AG10803 (cell line): ENCODE measurements at regions not wholly inside any gene's neighbourhood (a gene's known extent, or its start where the extent isn't known, plus 50 kb on each side); places are given as distances from the start of the nearest gene placed in this dataset.
A peak's percentile ranks its signal among the peaks of the same experiment; 100 is the strongest.

Experiments
- DNase-seq: peaks from one replicate; pipeline ENCODE4 v3.0.0; 2010; ENCODE audit warnings: low read depth
- H3K4me3 ChIP-seq: 2 replicates; pipeline ENCODE4 v1.5.1; 2011; ENCODE audit warnings: mild to moderate bottlenecking, low read length, control low read depth
- TF ChIP-seq, protein P1 (sequence below): conservative IDR thresholded peaks from 2 replicates; pipeline ENCODE4 v1.5.1; 2011; ENCODE audit warnings: mild to moderate bottlenecking, low read length, control low read depth, inconsistent platforms

DNA sequence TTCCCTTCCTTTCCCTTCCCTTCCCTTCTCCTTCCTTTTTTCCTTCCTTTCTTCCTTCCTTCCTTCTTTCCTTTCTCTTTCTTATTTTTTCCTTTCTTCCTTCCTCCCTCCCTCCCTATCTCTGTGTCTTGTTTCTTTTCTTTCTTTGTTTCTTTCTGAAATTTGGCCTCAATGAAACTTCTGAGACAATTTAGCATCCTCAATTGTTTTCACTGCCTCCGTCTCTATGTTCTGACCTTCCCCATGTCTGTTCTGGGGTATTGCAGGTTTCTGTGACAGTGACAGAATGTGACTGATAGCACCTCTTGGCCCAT, 81.7 kb upstream of the PAX1 start:
- TF ChIP-seq, protein P1, sequence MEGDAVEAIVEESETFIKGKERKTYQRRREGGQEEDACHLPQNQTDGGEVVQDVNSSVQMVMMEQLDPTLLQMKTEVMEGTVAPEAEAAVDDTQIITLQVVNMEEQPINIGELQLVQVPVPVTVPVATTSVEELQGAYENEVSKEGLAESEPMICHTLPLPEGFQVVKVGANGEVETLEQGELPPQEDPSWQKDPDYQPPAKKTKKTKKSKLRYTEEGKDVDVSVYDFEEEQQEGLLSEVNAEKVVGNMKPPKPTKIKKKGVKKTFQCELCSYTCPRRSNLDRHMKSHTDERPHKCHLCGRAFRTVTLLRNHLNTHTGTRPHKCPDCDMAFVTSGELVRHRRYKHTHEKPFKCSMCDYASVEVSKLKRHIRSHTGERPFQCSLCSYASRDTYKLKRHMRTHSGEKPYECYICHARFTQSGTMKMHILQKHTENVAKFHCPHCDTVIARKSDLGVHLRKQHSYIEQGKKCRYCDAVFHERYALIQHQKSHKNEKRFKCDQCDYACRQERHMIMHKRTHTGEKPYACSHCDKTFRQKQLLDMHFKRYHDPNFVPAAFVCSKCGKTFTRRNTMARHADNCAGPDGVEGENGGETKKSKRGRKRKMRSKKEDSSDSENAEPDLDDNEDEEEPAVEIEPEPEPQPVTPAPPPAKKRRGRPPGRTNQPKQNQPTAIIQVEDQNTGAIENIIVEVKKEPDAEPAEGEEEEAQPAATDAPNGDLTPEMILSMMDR, result no peak
- DNase-seq, result no peak
- no peak overlapping the region for H3K4me3 ChIP-seq

DNA sequence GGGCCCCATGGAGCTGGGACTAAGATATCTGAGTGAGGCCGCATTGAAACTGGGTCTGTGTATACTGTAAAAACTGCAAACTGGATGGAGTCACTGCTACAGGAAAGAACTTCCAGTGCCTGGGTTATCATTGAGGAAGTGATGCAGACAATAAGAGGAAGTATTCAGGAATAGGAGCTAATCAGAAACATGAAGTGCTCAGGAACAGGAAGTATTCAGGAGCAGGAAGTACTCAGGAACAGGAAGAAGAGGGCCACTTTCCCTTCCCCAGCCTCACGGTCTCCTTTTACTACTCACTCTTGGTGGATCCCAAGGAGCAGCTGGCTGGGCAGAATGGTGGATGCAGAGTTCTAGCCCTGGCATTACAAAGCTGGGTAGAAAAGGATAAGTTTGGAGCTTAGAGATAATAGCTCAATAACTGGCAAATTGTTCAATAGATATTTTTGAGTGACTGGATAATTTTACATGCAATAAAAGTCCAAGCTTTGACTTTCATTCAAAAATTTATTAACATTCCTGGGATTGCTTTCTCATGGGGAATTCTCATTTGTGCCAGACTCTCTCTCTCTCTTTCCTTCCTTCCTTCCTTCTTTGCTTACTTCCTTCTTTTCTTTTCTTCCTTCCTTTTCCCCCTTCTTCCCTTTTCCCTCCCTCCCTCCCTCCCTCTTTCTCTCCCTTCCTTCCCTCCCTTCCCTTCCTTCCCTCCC, 82.2 kb upstream of the PAX1 start:
- DNase-seq, result no peak
- TF ChIP-seq, protein P1, result no peak
- no peak overlapping the region for H3K4me3 ChIP-seq

DNA sequence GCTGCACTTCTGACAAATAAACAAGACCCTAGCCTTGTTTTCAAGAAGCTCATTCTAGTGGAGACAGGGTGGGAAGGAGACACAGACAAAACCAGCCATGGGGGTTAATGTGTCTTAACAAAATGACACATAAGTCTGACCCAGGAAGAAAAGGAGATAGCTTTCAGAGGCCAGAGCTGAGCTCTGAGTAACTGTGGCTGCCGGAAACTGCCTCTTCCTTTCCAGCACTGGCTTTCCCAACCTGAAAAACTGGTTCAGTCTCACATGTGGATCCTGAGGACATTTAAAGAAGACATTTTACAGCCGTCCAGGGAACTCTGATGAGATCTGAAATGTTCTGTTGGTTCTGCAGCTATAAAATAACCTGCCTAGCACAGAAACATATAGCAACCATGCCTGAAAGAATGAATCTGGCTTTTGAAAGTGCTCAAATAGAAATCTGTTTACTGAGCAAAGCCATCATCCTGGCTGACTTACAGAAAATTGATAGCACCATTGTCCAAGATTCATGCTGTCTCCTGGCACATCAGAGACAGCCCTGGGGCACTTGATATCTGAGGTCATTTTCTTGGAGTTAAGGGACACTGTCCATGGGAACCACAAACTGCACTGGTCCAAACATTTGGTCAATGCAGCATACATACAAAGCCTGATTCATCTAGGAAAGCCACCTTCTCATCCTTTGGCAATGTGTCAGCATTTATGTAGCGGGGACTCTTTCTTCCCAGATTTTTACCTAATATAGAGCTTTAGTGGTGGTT, 83.2 kb upstream of the PAX1 start:
- DNase-seq, result no peak
- TF ChIP-seq, protein P1, result no peak
- no peak overlapping the region for H3K4me3 ChIP-seq

DNA sequence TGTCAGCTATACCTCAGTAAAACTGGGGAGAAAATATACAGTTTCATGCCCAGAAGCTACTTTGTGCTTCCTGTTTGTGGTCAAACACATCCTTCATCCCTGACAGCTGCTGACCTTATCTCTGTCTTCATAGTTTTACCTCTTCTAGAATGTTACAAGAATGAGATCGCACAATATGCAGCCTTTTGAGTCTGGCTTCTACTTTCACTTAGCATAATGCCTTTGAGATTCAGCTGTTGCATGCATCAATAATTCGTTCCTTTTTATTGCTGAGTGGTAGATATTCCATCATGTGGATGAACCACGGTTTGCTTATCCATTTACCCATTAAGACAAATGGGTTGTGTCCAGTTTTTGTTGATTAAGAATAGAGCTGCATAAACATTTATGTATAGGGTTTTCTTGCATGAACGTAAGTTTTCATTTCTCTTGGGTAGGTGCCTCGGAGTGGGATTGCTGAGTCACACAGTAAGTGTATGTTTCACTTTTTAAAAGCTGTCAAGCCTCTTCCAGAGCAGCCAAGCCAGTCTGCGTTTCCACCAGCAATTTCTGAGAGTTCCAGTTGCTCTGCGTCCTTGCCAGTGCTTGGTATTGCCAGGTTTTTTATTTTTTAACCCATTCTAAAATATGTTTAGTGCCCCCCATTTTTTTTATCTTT, 86.6 kb upstream of the PAX1 start:
- TF ChIP-seq, protein P1, result no peak
- no peak for DNase-seq
- H3K4me3 ChIP-seq, result no peak overlapping the region

DNA sequence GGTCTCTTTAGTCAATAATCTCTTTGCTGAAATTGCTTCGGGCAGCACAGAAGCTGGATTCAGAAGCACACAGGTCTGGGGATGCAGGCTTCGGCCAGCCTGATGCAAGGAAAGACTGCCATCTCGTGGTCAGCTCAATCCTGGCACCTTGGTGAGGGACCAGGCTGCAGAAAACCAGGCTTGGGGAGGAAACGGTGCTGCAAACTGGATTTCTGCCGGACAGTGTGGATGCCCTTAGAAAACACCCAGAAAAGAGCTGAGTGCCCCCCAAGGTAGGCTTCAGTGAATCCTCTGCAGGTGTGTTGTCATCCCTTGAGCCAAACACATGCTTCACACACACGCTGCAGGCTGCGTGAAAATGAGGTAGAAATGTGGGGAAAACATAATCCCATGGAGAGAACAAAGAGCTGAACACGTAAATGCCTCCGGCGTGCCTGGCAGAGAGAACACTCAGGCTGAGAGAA, 89.8 kb upstream of the PAX1 start:
- TF ChIP-seq, protein P1, result peak; percentile 85
- no peak overlapping the region for H3K4me3 ChIP-seq
- peak; percentile 59 for DNase-seq

DNA sequence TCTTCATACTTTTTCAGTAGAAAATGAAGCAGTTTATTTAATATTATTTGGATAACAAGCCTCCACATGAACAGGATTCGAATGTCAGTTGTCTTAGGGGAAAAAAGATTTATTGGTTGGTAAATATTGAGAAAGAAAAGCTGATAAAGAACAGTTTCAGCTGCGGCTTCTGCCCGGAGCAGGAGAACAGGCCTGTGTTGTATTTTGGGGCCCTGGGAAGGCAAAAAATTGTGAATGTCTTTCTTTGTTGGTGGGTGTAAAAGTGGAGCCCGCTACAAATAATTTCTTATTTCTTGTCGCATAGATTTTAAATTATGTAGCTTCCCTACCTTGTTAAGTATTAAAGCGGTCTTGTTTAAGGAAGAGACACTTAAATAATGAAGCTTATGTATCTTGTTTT, 90.5 kb upstream of the PAX1 start:
- no peak for DNase-seq
- TF ChIP-seq, protein P1, result no peak
- no peak overlapping the region for H3K4me3 ChIP-seq

DNA sequence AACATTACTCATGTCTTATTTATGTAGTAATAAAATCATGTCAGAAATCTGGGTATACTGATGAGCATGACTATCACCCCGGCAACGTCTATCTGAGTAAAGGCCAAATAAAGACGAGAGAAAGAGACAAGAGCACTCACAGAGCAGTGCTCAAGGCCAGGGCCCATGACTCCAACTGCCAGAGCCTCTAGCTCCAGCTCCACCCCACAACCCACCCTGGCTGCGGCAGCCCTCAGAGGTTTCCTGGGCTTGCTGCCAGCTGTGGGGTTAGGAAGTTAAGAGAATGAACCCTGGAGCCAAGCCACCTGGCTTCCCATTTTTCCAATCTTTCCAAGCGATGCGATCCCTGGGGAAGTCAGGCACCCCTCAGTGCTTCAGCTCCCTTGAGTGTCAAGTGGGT, 92.0 kb upstream of the PAX1 start:
- no peak overlapping the region for H3K4me3 ChIP-seq
- DNase-seq, result no peak
- TF ChIP-seq, protein P1, result no peak
